ENCODE measurements at regions not wholly inside any gene's neighbourhood (a gene's known extent, or its start where the extent isn't known, plus 50 kb on each side); places are given as distances from the start of the nearest gene placed in this dataset.

DNA sequence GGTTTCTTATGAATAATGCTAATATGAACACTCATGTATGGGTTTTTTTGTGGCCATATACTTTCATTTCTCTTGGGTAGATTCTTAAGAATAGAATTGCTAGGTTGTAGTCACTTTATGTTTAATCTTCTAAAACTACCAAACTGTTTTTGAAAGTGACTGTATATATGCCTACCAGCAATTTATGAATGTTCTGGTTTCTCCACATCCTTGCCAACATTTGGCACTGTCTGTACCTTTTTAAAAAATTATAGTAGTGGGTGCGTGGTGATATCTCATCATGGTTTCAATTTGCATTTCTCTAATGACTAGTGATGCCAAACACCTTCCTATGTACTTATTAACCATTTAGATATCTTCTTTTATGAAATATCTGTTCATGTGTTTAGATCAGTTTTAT lies 110.6 kb upstream of the RIOK3 start:
- TF ChIP-seq, protein P1, sequence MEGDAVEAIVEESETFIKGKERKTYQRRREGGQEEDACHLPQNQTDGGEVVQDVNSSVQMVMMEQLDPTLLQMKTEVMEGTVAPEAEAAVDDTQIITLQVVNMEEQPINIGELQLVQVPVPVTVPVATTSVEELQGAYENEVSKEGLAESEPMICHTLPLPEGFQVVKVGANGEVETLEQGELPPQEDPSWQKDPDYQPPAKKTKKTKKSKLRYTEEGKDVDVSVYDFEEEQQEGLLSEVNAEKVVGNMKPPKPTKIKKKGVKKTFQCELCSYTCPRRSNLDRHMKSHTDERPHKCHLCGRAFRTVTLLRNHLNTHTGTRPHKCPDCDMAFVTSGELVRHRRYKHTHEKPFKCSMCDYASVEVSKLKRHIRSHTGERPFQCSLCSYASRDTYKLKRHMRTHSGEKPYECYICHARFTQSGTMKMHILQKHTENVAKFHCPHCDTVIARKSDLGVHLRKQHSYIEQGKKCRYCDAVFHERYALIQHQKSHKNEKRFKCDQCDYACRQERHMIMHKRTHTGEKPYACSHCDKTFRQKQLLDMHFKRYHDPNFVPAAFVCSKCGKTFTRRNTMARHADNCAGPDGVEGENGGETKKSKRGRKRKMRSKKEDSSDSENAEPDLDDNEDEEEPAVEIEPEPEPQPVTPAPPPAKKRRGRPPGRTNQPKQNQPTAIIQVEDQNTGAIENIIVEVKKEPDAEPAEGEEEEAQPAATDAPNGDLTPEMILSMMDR (IDR thresholded peaks at IDR 0.05) = no peak
- H3K27me3 Mint-ChIP-seq (ENCODE audit: low read depth) = no peaks in the 10 kb centered on the region
- H3K4me1 Mint-ChIP-seq (ENCODE audit: low read depth) = peaks cover 5% of the 10 kb centered on the region
- H3K4me3 Mint-ChIP-seq (ENCODE audit: unreplicated experiment) = no peak overlapping the region
- DNase-seq (ENCODE audit: low spot score) = no peak
- no peak overlapping the region for H3K27ac Mint-ChIP-seq (ENCODE audit: unreplicated experiment)
- peaks cover 5% of the 10 kb centered on the region for H3K36me3 Mint-ChIP-seq (ENCODE audit: low read depth)
- H3K9me3 Mint-ChIP-seq (ENCODE audit: low read depth) = no peaks in the 10 kb centered on the region

DNA sequence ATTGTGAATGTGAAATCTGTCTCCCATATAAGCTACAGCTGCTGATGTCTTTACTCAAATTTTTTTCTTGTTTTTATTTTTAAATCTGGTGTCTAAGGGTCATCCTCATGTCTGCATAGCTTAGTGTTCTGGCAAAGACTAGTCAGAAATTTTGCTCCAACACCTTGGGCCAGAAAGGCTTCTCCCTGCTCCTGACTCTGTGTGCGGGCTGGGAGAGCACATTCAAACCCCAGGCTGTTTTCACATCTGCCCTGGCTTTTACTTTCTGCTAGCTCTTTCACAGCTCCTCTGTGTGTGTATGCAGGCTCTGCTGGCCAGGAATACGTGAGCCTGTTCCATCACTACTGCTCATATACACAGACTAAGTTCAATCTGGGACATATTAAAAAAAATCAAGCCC lies 102.9 kb upstream of the RIOK3 start:
- H3K27me3 Mint-ChIP-seq (ENCODE audit: low read depth) = no peaks in the 10 kb centered on the region
- H3K4me1 Mint-ChIP-seq (ENCODE audit: low read depth) = peaks cover 28% of the 10 kb centered on the region
- no peak for DNase-seq (ENCODE audit: low spot score)
- H3K27ac Mint-ChIP-seq (ENCODE audit: unreplicated experiment) = no peak overlapping the region
- peaks cover 13% of the 10 kb centered on the region for H3K9me3 Mint-ChIP-seq (ENCODE audit: low read depth)
- H3K36me3 Mint-ChIP-seq (ENCODE audit: low read depth) = peaks cover 34% of the 10 kb centered on the region
- H3K4me3 Mint-ChIP-seq (ENCODE audit: unreplicated experiment) = no peak overlapping the region
- TF ChIP-seq, protein P1 (IDR thresholded peaks at IDR 0.05) = no peak

DNA sequence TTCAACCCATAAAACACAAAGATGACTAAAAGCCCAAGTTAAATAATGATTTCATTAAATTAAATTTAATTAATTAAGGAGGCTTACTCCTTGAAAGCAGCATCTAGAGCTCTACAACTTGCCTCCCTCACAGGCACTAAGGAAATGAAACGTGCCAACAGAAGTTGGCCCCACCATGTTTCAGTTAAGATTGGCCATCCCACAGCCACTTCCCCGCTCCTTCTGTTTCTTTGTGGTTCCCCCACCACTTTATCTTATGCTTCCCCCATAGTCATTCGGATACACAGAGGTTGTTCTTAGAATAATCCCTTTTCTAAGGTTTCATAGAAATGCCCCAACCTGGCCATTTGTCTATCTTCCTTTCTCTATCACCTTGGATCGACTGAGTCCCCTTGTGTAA lies 101.6 kb upstream of the RIOK3 start:
- H3K4me3 Mint-ChIP-seq (ENCODE audit: unreplicated experiment) = no peak overlapping the region
- no peak overlapping the region for H3K27ac Mint-ChIP-seq (ENCODE audit: unreplicated experiment)
- peaks cover 13% of the 10 kb centered on the region for H3K9me3 Mint-ChIP-seq (ENCODE audit: low read depth)
- no peaks in the 10 kb centered on the region for H3K27me3 Mint-ChIP-seq (ENCODE audit: low read depth)
- H3K4me1 Mint-ChIP-seq (ENCODE audit: low read depth) = peaks cover 35% of the 10 kb centered on the region
- peaks cover 34% of the 10 kb centered on the region for H3K36me3 Mint-ChIP-seq (ENCODE audit: low read depth)
- DNase-seq (ENCODE audit: low spot score) = no peak
- TF ChIP-seq, protein P1 (IDR thresholded peaks at IDR 0.05) = no peak

DNA sequence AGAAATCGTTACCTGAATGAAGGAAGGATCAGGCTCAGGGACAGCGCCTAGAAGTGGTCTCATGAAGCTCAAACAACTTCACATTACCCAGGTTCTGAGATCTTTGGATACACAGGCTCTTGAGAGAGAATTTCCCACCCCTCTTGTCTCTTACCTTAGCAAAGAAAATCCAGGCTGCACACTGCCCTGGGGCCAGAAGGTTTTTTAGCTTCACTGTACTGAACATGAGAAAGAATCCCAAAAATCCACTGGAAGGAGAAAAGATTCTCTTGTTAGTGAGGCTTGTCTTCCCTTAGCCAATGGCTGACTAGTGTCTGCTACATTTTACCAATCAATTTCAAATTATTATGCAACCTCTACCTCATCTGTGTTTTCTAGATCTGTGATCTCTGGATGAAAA lies 101.0 kb upstream of the RIOK3 start:
- H3K4me3 Mint-ChIP-seq (ENCODE audit: unreplicated experiment) = no peak overlapping the region
- peaks cover 40% of the 10 kb centered on the region for H3K4me1 Mint-ChIP-seq (ENCODE audit: low read depth)
- TF ChIP-seq, protein P1 (IDR thresholded peaks at IDR 0.05) = no peak
- H3K36me3 Mint-ChIP-seq (ENCODE audit: low read depth) = peaks cover 34% of the 10 kb centered on the region
- no peak for DNase-seq (ENCODE audit: low spot score)
- no peaks in the 10 kb centered on the region for H3K27me3 Mint-ChIP-seq (ENCODE audit: low read depth)
- peaks cover 13% of the 10 kb centered on the region for H3K9me3 Mint-ChIP-seq (ENCODE audit: low read depth)
- H3K27ac Mint-ChIP-seq (ENCODE audit: unreplicated experiment) = no peak overlapping the region

DNA sequence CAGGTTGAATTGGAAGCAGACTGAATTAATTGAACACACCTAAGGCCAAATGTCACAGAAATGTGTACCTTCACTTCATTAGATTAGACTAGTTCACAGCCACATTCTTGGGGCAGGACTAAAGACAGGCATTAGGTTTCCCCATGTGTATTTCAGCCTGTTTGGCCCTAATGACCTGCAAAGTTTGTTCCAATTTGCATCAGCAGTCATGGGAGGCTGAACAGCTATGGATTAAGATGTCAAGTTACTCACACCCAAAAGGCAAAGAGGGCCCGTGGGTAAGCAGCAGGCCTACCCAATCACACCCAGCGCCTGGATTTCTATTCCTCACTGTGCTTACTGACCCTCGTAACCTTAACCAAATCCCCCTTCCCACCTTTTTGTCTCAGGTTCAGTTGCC lies 99.6 kb upstream of the RIOK3 start:
- no peak overlapping the region for H3K4me3 Mint-ChIP-seq (ENCODE audit: unreplicated experiment)
- TF ChIP-seq, protein P1 (IDR thresholded peaks at IDR 0.05) = no peak
- H3K27ac Mint-ChIP-seq (ENCODE audit: unreplicated experiment) = no peak overlapping the region
- peaks cover 55% of the 10 kb centered on the region for H3K4me1 Mint-ChIP-seq (ENCODE audit: low read depth)
- no peak for DNase-seq (ENCODE audit: low spot score)
- H3K9me3 Mint-ChIP-seq (ENCODE audit: low read depth) = peaks cover 13% of the 10 kb centered on the region
- peaks cover 29% of the 10 kb centered on the region for H3K36me3 Mint-ChIP-seq (ENCODE audit: low read depth)
- H3K27me3 Mint-ChIP-seq (ENCODE audit: low read depth) = no peaks in the 10 kb centered on the region

Measured in chondrocyte (in vitro differentiated cells).